ENCODE measurements at regions not wholly inside any gene's neighbourhood (a gene's known extent, or its start where the extent isn't known, plus 50 kb on each side); places are given as distances from the start of the nearest gene placed in this dataset.
A peak's percentile ranks its signal among the peaks of the same experiment; 100 is the strongest.
"Not testable (repeated sequence)": the region's sequence is repeated elsewhere in the genome, so short reads cannot be mapped to it uniquely, and the experiment has no call there.

GRCh38 chr1:82354546-82354945, 553.8 kb downstream of the ADGRL2 start:
- H2BK5ac ChIP-seq (ENCODE audit: low read length); H3K9ac ChIP-seq (ENCODE audit: low read depth, low read length, poor library complexity); H2BK15ac ChIP-seq (ENCODE audit: low read length); DNase-seq (ENCODE audit: low spot score); H3K27me3 ChIP-seq (ENCODE audit: control insufficient read depth in 3 of 3, insufficient read depth in 3 of 3, low read depth in 1 of 3, low read length in 3 of 3); H3K23ac ChIP-seq (ENCODE audit: low read depth, low read length, poor library complexity); H3K4me1 ChIP-seq (ENCODE audit: control insufficient read depth in 2 of 2, insufficient read depth in 1 of 2, low read depth in 1 of 2, low read length in 2 of 2); H3K36me3 ChIP-seq (replicated peaks in 1 of 2; ENCODE audit: control insufficient read depth in 2 of 2, insufficient read depth in 2 of 2, low read length in 2 of 2); H4K91ac ChIP-seq (ENCODE audit: low read depth, low read length, poor library complexity); H3K79me1 ChIP-seq (ENCODE audit: low read depth, low read length); H3K27ac ChIP-seq (replicated peaks; ENCODE audit: low read length); H2BK12ac ChIP-seq (ENCODE audit: low read length); H3K4me3 ChIP-seq (ENCODE audit: low read length in 2 of 2); H3K4me2 ChIP-seq (ENCODE audit: insufficient read depth, low read length, poor library complexity, severe bottlenecking); H2BK120ac ChIP-seq (ENCODE audit: low read depth, low read length); H3K14ac ChIP-seq (ENCODE audit: low read length); H2AK5ac ChIP-seq (ENCODE audit: low read depth, low read length); H3K4ac ChIP-seq (ENCODE audit: low read length); H3K18ac ChIP-seq (ENCODE audit: low read length); H4K8ac ChIP-seq (ENCODE audit: low read depth, low read length); H2AFZ ChIP-seq (ENCODE audit: low read length): not testable (repeated sequence)
- peaks cover 2 to 20% of the 10 kb centered on the region in 2 donors for H3K9me3 ChIP-seq (replicated peaks in 1 of 2; ENCODE audit: control insufficient read depth in 2 of 2, insufficient read depth in 1 of 2, low read depth in 1 of 2, low read length in 2 of 2)
- WGBS, 2 donors (ENCODE audit: extremely low coverage in 2 of 2, insufficient read length in 2 of 2, insufficient replicate concordance in 1 of 2): no CpG with 5 or more reads among the region's 5 CpGs

- Histone ChIP-seq H2AFZ (ENCODE audit: low read length) (no peak overlapping the region), H2BK15ac (ENCODE audit: low read length) (no peak overlapping the region), H2BK120ac (ENCODE audit: low read depth, low read length) (no peak overlapping the region), H3K4me2 (ENCODE audit: insufficient read depth, low read length, poor library complexity, severe bottlenecking) (no peak overlapping the region), H3K9ac (ENCODE audit: low read depth, low read length, poor library complexity) (no peak overlapping the region), H4K8ac (ENCODE audit: low read depth, low read length) (no peak overlapping the region), H3K4me1 (ENCODE audit: control insufficient read depth in 2 of 2, insufficient read depth in 1 of 2, low read depth in 1 of 2, low read length in 2 of 2) (peaks cover 3% of the 10 kb centered on the region in 2 donors), H2BK5ac (ENCODE audit: low read length) (no peak overlapping the region), H3K79me1 (ENCODE audit: low read depth, low read length) (no peaks in the 10 kb centered on the region), H3K18ac (ENCODE audit: low read length) (no peak overlapping the region), H3K27me3 (ENCODE audit: control insufficient read depth in 3 of 3, insufficient read depth in 3 of 3, low read depth in 1 of 3, low read length in 3 of 3) (no peaks in the 10 kb centered on the region), H3K14ac (ENCODE audit: low read length) (no peak overlapping the region), H2AK5ac (ENCODE audit: low read depth, low read length) (no peak overlapping the region), H3K23ac (ENCODE audit: low read depth, low read length, poor library complexity) (no peak overlapping the region), H3K27ac (replicated peaks; ENCODE audit: low read length) (no peak overlapping the region), H3K4me3 (ENCODE audit: low read length in 2 of 2) (no peak overlapping the region), H3K4ac (ENCODE audit: low read length) (no peak overlapping the region), H3K36me3 (replicated peaks in 1 of 2; ENCODE audit: control insufficient read depth in 2 of 2, insufficient read depth in 2 of 2, low read length in 2 of 2) (no peaks in the 10 kb centered on the region), H4K91ac (ENCODE audit: low read depth, low read length, poor library complexity) (no peak overlapping the region), H3K9me3 (replicated peaks in 1 of 2; ENCODE audit: control insufficient read depth in 2 of 2, insufficient read depth in 1 of 2, low read depth in 1 of 2, low read length in 2 of 2) (peaks cover 2 to 25% of the 10 kb centered on the region in 2 donors), H2BK12ac (ENCODE audit: low read length) (no peak overlapping the region)
- DNase-seq (ENCODE audit: low spot score): no peak
- WGBS, 2 donors (ENCODE audit: extremely low coverage in 2 of 2, insufficient read length in 2 of 2, insufficient replicate concordance in 1 of 2): no CpG with 5 or more reads among the region's 2 CpGs
Measured at GRCh38 chr1:82348487-82348886, 547.8 kb downstream of the ADGRL2 start.

- H4K8ac ChIP-seq (ENCODE audit: low read depth, low read length): no peak overlapping the region
- no peak overlapping the region for H3K4me3 ChIP-seq (ENCODE audit: low read length in 2 of 2)
- H3K9me3 ChIP-seq (replicated peaks in 1 of 2; ENCODE audit: control insufficient read depth in 2 of 2, insufficient read depth in 1 of 2, low read depth in 1 of 2, low read length in 2 of 2): peaks cover 2 to 19% of the 10 kb centered on the region in 2 donors
- H3K4me2 ChIP-seq (ENCODE audit: insufficient read depth, low read length, poor library complexity, severe bottlenecking): no peak overlapping the region
- H3K79me1 ChIP-seq (ENCODE audit: low read depth, low read length): no peaks in the 10 kb centered on the region
- no peak for DNase-seq (ENCODE audit: low spot score)
- no peak overlapping the region for H3K9ac ChIP-seq (ENCODE audit: low read depth, low read length, poor library complexity)
- H2AFZ ChIP-seq (ENCODE audit: low read length): peak overlapping the region; percentile 33
- no peaks in the 10 kb centered on the region for H3K36me3 ChIP-seq (replicated peaks in 1 of 2; ENCODE audit: control insufficient read depth in 2 of 2, insufficient read depth in 2 of 2, low read length in 2 of 2)
- H2AK5ac ChIP-seq (ENCODE audit: low read depth, low read length): no peak overlapping the region
- H3K27me3 ChIP-seq (ENCODE audit: control insufficient read depth in 3 of 3, insufficient read depth in 3 of 3, low read depth in 1 of 3, low read length in 3 of 3): no peaks in the 10 kb centered on the region
- no peak overlapping the region for H3K27ac ChIP-seq (replicated peaks; ENCODE audit: low read length)
- no peak overlapping the region for H3K14ac ChIP-seq (ENCODE audit: low read length)
- no peak overlapping the region for H2BK5ac ChIP-seq (ENCODE audit: low read length)
- WGBS, 2 donors (ENCODE audit: extremely low coverage in 2 of 2, insufficient read length in 2 of 2, insufficient replicate concordance in 1 of 2): no CpG with 5 or more reads among the region's 4 CpGs
- H3K18ac ChIP-seq (ENCODE audit: low read length): no peak overlapping the region
- no peak overlapping the region for H2BK120ac ChIP-seq (ENCODE audit: low read depth, low read length)
- H3K4ac ChIP-seq (ENCODE audit: low read length): no peak overlapping the region
- H2BK15ac ChIP-seq (ENCODE audit: low read length): no peak overlapping the region
- no peak overlapping the region for H4K91ac ChIP-seq (ENCODE audit: low read depth, low read length, poor library complexity)
- peaks cover 3% of the 10 kb centered on the region in 2 donors for H3K4me1 ChIP-seq (ENCODE audit: control insufficient read depth in 2 of 2, insufficient read depth in 1 of 2, low read depth in 1 of 2, low read length in 2 of 2)
- no peak overlapping the region for H3K23ac ChIP-seq (ENCODE audit: low read depth, low read length, poor library complexity)
- H2BK12ac ChIP-seq (ENCODE audit: low read length): no peak overlapping the region
Measured at GRCh38 chr1:82346141-82346540, 545.4 kb downstream of the ADGRL2 start.

- H3K18ac ChIP-seq (ENCODE audit: low read length): no peak overlapping the region
- no peak for DNase-seq (ENCODE audit: low spot score)
- H3K9ac ChIP-seq (ENCODE audit: low read depth, low read length, poor library complexity): no peak overlapping the region
- no peaks in the 10 kb centered on the region for H3K9me3 ChIP-seq (replicated peaks in 1 of 2; ENCODE audit: control insufficient read depth in 2 of 2, insufficient read depth in 1 of 2, low read depth in 1 of 2, low read length in 2 of 2)
- no peak overlapping the region for H3K4ac ChIP-seq (ENCODE audit: low read length)
- no peak overlapping the region for H2BK120ac ChIP-seq (ENCODE audit: low read depth, low read length)
- no peak overlapping the region for H4K8ac ChIP-seq (ENCODE audit: low read depth, low read length)
- H3K79me1 ChIP-seq (ENCODE audit: low read depth, low read length): no peaks in the 10 kb centered on the region
- H3K27me3 ChIP-seq (ENCODE audit: control insufficient read depth in 3 of 3, insufficient read depth in 3 of 3, low read depth in 1 of 3, low read length in 3 of 3): no peaks in the 10 kb centered on the region
- peaks cover 3% of the 10 kb centered on the region in 2 donors for H3K4me1 ChIP-seq (ENCODE audit: control insufficient read depth in 2 of 2, insufficient read depth in 1 of 2, low read depth in 1 of 2, low read length in 2 of 2)
- no peak overlapping the region for H2BK15ac ChIP-seq (ENCODE audit: low read length)
- no peak overlapping the region for H2AK5ac ChIP-seq (ENCODE audit: low read depth, low read length)
- H3K4me2 ChIP-seq (ENCODE audit: insufficient read depth, low read length, poor library complexity, severe bottlenecking): no peak overlapping the region
- no peak overlapping the region for H3K4me3 ChIP-seq (ENCODE audit: low read length in 2 of 2)
- H4K91ac ChIP-seq (ENCODE audit: low read depth, low read length, poor library complexity): no peak overlapping the region
- H3K36me3 ChIP-seq (replicated peaks in 1 of 2; ENCODE audit: control insufficient read depth in 2 of 2, insufficient read depth in 2 of 2, low read length in 2 of 2): no peaks in the 10 kb centered on the region
- no peak overlapping the region for H2AFZ ChIP-seq (ENCODE audit: low read length)
- no CpG with 5 or more reads among the region's 2 CpGs for WGBS, 2 donors (ENCODE audit: extremely low coverage in 2 of 2, insufficient read length in 2 of 2, insufficient replicate concordance in 1 of 2)
- H2BK12ac ChIP-seq (ENCODE audit: low read length): no peak overlapping the region
- H3K14ac ChIP-seq (ENCODE audit: low read length): no peak overlapping the region
- no peak overlapping the region for H3K27ac ChIP-seq (replicated peaks; ENCODE audit: low read length)
- no peak overlapping the region for H3K23ac ChIP-seq (ENCODE audit: low read depth, low read length, poor library complexity)
- no peak overlapping the region for H2BK5ac ChIP-seq (ENCODE audit: low read length)
Measured at GRCh38 chr1:82343381-82343780, 542.6 kb downstream of the ADGRL2 start.
